ENCODE measurements at regions not wholly inside any gene's neighbourhood (a gene's known extent, or its start where the extent isn't known, plus 50 kb on each side); places are given as distances from the start of the nearest gene placed in this dataset.
"Not testable (repeated sequence)": the region's sequence is repeated elsewhere in the genome, so short reads cannot be mapped to it uniquely, and the experiment has no call there.

- DNase-seq = no peak
Measured at GRCh38 chr1:221541296-221541695, 200.6 kb downstream of the DUSP10 start.

GRCh38 chr1:221543529-221544120 lies 198.3 kb downstream of the DUSP10 start:
- peak; percentile 70 for DNase-seq

GRCh38 chr1:221548942-221549341 lies 192.9 kb downstream of the DUSP10 start:
- peak; percentile 62 for DNase-seq

GRCh38 chr1:221549815-221550214 lies 192.1 kb downstream of the DUSP10 start:
- DNase-seq = peak; percentile 15

GRCh38 chr1:221552792-221553191 lies 189.1 kb downstream of the DUSP10 start:
- DNase-seq = not testable (repeated sequence)

- DNase-seq = peak; percentile 84
Measured at GRCh38 chr1:221555689-221556433, 186.0 kb downstream of the DUSP10 start.

- DNase-seq = peak; percentile 36
Measured at GRCh38 chr1:221556435-221556834, 185.5 kb downstream of the DUSP10 start.

- DNase-seq = no peak
Measured at GRCh38 chr1:221557013-221557412, 184.9 kb downstream of the DUSP10 start.

GRCh38 chr1:221558396-221558795 lies 183.5 kb downstream of the DUSP10 start:
- no peak for DNase-seq

- no peak for DNase-seq
Measured at GRCh38 chr1:221559911-221560310, 182.0 kb downstream of the DUSP10 start.

GRCh38 chr1:221562542-221563475 lies 179.1 kb downstream of the DUSP10 start:
- DNase-seq = no peak

- DNase-seq = no peak
Measured at GRCh38 chr1:221563476-221563921, 178.4 kb downstream of the DUSP10 start.

- no peak for DNase-seq
Measured at GRCh38 chr1:221564891-221565290, 177.0 kb downstream of the DUSP10 start.

- DNase-seq = peak; percentile 28
Measured at GRCh38 chr1:221565711-221566110, 176.2 kb downstream of the DUSP10 start.

- peak; percentile 88 for DNase-seq
Measured at GRCh38 chr1:221567859-221568507, 173.9 kb downstream of the DUSP10 start.

GRCh38 chr1:221573756-221574155 lies 168.1 kb downstream of the DUSP10 start:
- DNase-seq = no peak

- no peak for DNase-seq
Measured at GRCh38 chr1:221574529-221574928, 167.4 kb downstream of the DUSP10 start.

GRCh38 chr1:221575605-221576004 lies 166.3 kb downstream of the DUSP10 start:
- peak; percentile 15 for DNase-seq

GRCh38 chr1:221576268-221576667 lies 165.6 kb downstream of the DUSP10 start:
- peak; percentile 81 for DNase-seq

GRCh38 chr1:221583465-221583864 lies 158.4 kb downstream of the DUSP10 start:
- DNase-seq = no peak

- not testable (repeated sequence) for DNase-seq
Measured at GRCh38 chr1:221587013-221587412, 154.9 kb downstream of the DUSP10 start.

- not testable (repeated sequence) for DNase-seq
Measured at GRCh38 chr1:221591250-221591649, 150.6 kb downstream of the DUSP10 start.

GRCh38 chr1:221594576-221594975 lies 147.3 kb downstream of the DUSP10 start:
- DNase-seq = no peak
